Activated T-helper 9 cell treated with anti-CD3 and anti-CD28 coated beads, Interleukin-2, amount 50 U/mL, for 16 hours (primary cell): ENCODE measurements at regions not wholly inside any gene's neighbourhood (a gene's known extent, or its start where the extent isn't known, plus 50 kb on each side); places are given as distances from the start of the nearest gene placed in this dataset.

Experiments
- DNase-seq: peaks from one replicate; pipeline ENCODE4 v3.0.0-alpha.2; 2020; ENCODE audit warnings: low read depth

GRCh38 chr5:2130361-2130760, 247.6 kb upstream of the IRX4 start:
- no peak for DNase-seq

GRCh38 chr5:2129568-2130272, 247.0 kb upstream of the IRX4 start:
- no peak for DNase-seq

GRCh38 chr5:2128686-2129355, 246.1 kb upstream of the IRX4 start:
- no peak for DNase-seq

- no peak for DNase-seq
Observed at GRCh38 chr5:2126512-2126911, 243.8 kb upstream of the IRX4 start.

- no peak for DNase-seq
Observed at GRCh38 chr5:2125901-2126265, 243.2 kb upstream of the IRX4 start.

GRCh38 chr5:2125171-2125900, 242.6 kb upstream of the IRX4 start:
- no peak for DNase-seq

GRCh38 chr5:2124434-2125170, 241.9 kb upstream of the IRX4 start:
- DNase-seq, result no peak

GRCh38 chr5:2123874-2124273, 241.1 kb upstream of the IRX4 start:
- DNase-seq, result no peak

GRCh38 chr5:2120361-2120760, 237.6 kb upstream of the IRX4 start:
- no peak for DNase-seq

- no peak for DNase-seq
Observed at GRCh38 chr5:2119573-2119972, 236.8 kb upstream of the IRX4 start.

- no peak for DNase-seq
Observed at GRCh38 chr5:2113348-2114131, 230.8 kb upstream of the IRX4 start.

GRCh38 chr5:2112173-2113025, 229.7 kb upstream of the IRX4 start:
- DNase-seq, result no peak

GRCh38 chr5:2111569-2112105, 228.9 kb upstream of the IRX4 start:
- no peak for DNase-seq

- DNase-seq, result no peak
Observed at GRCh38 chr5:2110934-2111462, 228.3 kb upstream of the IRX4 start.

- DNase-seq, result no peak
Observed at GRCh38 chr5:2110137-2110933, 227.6 kb upstream of the IRX4 start.

GRCh38 chr5:2109566-2109965, 226.8 kb upstream of the IRX4 start:
- DNase-seq, result no peak

GRCh38 chr5:2106721-2107120, 224.0 kb upstream of the IRX4 start:
- no peak for DNase-seq

- no peak for DNase-seq
Observed at GRCh38 chr5:2105141-2105540, 222.4 kb upstream of the IRX4 start.

GRCh38 chr5:2103940-2104339, 221.2 kb upstream of the IRX4 start:
- no peak for DNase-seq
